ENCODE measurements at regions not wholly inside any gene's neighbourhood (a gene's known extent, or its start where the extent isn't known, plus 50 kb on each side); places are given as distances from the start of the nearest gene placed in this dataset.

DNA sequence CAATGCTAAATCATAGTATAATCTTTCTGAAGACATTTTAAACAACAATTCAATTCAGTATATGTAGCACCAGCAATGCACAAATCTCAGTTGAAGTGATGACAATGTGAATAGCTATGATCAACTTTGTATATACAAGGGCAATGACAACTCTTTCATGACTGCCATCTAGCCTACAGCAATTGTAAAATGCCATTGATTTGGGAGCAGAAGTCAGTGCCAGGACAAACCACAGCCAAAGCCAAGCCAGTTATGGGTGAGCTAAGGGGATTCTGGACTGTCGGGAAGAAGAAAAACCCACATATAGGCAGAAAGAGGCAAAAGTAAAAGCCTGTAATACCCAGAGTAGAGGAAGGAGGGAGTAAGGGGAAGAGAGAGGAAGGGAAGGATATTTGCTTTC is 238.6 kb downstream of the MID1IP1 start:
- TF ChIP-seq, protein P1, sequence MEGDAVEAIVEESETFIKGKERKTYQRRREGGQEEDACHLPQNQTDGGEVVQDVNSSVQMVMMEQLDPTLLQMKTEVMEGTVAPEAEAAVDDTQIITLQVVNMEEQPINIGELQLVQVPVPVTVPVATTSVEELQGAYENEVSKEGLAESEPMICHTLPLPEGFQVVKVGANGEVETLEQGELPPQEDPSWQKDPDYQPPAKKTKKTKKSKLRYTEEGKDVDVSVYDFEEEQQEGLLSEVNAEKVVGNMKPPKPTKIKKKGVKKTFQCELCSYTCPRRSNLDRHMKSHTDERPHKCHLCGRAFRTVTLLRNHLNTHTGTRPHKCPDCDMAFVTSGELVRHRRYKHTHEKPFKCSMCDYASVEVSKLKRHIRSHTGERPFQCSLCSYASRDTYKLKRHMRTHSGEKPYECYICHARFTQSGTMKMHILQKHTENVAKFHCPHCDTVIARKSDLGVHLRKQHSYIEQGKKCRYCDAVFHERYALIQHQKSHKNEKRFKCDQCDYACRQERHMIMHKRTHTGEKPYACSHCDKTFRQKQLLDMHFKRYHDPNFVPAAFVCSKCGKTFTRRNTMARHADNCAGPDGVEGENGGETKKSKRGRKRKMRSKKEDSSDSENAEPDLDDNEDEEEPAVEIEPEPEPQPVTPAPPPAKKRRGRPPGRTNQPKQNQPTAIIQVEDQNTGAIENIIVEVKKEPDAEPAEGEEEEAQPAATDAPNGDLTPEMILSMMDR (IDR thresholded peaks at IDR 0.05; ENCODE audit: low read depth, low read length, poor library complexity, severe bottlenecking), result no peak
- TF ChIP-seq EZH2phosphoT487 (IDR thresholded peaks at IDR 0.05; ENCODE audit: borderline replicate concordance, low read length), result no peak

Data from DOHH2 (cell line).